Sciatic nerve (tissue), 2 donors: ENCODE measurements at regions not wholly inside any gene's neighbourhood (a gene's known extent, or its start where the extent isn't known, plus 50 kb on each side); places are given as distances from the start of the nearest gene placed in this dataset.

ENCODE experiments used
- ATAC-seq: fragments of 200-7000 bp; cut with Tn5 transposase; one replicate; pipeline ENCODE4 v1.9.1; 2020; ENCODE audit warnings: mild to moderate bottlenecking, moderate library complexity
- DNase-seq: peaks from one replicate; pipeline ENCODE4 v3.0.0-alpha.2; 2020; ENCODE audit warnings: low spot score
- intact Hi-C: fragments of 100-400 bp; cut with DNase I; formaldehyde crosslinking; loops from one replicate; pipeline ENCODE4 v1.14.2; 2022
- donor health status: DM: no; HTN: no; CAD: no.
- donor health status: DM: no; HTN: no; CAD: no.

DNA sequence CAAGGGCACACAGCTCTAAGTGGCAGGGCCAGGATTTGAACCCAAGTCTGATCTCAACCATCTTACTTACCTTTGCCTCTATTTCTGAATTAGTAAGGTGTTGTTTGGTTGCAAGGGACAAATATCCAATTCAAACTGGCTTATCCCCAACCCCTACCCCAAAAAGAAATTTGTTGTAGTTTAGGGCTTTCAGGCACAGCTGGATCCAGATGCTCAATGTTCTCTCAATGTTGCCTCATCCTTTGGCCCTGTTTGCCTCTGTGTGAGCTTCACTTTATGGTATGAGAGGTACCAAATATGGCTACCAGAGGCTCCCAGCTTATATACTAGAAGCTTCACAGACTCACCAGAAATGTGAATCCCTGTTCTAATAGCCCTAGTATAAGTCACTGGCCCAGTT, 499.9 kb downstream of the SHQ1 start:
- no peak for ATAC-seq
- intact Hi-C loops, result no loop called here
- no peak for DNase-seq

DNA sequence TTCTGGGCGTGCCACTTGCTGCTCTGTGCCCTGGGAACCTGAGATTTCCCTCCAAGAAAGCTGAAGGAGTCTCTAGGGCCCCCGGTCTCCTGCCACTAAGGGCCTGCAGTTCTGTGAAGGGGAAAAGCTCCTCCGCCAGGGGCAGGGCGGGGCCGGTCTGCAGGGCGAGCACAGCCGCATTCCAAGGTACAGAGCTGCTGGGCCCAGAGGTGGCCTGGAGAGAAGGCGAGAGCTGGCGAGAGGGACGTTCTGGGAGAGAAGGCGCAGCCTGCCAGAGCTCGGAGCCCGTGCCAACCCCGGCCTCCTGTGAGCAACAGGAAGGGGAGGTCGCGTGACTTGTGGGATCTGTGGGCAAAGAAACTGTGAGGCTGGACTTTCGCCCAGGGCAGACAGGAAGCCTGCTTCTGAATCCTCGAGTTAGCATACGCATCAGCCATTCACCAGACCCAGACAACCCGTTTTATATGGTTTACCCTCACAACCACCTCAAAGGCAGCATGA, 500.4 kb downstream of the SHQ1 start:
- peak; percentile 56 for ATAC-seq
- DNase-seq, result peak; percentile 78
- intact Hi-C loops, result no loop called here

DNA sequence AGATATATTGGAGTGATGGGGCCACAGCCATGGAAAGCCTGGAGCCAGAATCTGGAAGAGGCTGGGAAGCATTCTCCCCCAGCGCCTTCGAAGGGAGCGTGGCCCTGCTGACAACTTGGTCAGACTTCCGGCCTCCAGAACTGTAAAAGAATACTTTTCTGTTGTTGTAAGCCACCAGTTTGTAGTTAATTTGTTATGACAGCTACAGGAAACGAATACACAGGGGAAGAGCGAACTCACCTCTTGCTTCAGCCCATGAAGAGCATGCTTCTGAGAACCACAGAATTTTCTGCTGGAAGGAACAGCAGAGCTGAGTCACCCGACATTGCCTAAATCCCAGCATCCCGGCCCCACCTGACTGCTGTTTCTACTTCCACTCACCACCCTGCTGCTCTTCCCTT, 501.7 kb downstream of the SHQ1 start:
- intact Hi-C loops, result no loop called here
- no peak for DNase-seq
- peak; percentile 89 for ATAC-seq

DNA sequence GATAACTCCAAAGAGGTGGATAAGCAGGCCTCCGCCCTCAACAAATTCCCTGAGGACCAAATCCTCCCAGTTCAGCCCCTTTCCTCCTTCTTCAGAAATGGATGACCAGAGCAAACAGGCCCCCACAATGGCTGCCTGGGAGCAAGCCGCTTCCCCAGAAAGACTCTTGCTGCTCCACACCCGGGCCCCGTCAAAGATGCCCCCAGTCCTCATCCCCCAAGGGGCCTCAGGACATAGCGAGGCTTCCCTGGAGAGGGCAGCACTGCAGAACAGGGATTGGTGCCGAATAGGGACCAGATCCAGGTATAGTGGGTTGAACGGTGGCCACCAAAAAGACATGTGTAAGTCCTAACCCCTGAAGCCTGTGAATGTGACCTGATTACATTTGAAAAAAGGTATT, 502.3 kb downstream of the SHQ1 start:
- ATAC-seq (no peak), DNase-seq (no peak)

DNA sequence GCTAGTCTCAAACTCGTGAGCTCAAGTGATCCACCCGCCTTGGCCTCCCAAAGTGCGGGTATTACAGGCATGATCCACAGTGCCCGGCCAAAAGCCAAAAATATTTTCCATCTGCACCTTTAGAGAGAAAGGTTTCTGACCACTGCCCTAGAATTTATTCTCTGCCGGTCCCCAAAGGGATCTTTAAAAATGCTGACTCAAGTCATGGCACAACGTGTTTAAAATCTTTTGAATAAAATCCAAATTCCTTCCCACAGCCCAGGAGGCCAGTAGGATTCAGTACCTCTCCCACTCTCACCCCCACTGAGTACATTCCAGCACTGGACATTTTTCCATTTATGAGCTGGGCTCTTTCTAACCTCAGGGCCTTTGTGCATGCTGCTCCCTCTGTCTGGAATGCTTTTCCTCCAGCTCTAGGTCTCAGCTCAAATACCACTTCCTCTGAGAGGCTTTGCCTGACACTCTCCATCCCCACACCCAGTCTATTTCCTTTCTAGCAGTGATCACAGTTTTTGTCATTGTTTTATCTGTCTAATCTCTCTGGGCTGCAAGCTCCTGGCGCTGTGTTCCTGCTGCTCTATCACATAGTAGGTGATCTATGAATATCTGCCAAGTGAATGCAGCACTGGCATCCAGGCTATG, 502.9 kb downstream of the SHQ1 start:
- ATAC-seq (no peak), DNase-seq (no peak)
- intact Hi-C loops, result no loop called here

More for the DNA sequence above, 502.3 kb downstream of the SHQ1 start:
- intact Hi-C loops, result no loop called here

DNA sequence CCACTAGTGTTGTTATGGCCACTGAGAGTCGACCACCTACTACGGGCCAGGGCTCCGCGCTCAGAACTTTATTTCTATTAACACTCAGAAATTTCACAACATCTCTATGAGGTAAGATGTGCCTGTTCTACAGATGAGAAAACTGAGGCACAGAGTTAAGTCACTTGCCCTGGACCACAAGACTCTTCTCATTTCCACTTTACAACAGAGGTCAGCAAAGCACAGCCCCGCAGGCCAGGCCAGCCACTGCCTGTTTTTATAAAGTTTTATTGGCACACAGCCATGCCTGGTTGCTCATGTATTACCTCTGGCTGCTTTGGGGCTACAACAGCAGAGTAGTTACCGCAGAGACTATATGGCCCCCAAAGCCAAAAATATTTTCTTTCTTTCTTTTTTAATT, 503.6 kb downstream of the SHQ1 start:
- DNase-seq, result no peak

DNA sequence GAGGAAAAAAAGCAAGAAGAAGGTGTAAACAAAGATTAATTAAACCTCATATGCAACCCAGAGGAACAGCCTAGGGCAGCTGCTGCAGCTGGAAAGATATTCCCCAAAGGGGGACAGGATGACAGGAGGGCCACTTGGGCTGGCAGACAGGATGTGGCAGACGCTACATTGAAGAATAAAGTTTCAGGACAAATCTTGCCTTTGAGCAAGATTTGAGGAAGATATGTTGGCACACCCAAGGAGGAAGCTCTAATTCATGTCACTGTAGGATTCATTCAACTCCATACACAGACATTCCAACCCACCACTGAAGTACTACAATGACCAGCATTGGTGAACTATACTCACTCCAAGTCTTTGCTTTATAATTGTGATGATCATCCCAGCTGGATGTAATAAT, 504.0 kb downstream of the SHQ1 start:
- intact Hi-C loops, result no loop called here
- no peak for ATAC-seq
- no peak for DNase-seq

More for the DNA sequence above, 503.6 kb downstream of the SHQ1 start:
- intact Hi-C loops, result no loop called here
- no peak for ATAC-seq

DNA sequence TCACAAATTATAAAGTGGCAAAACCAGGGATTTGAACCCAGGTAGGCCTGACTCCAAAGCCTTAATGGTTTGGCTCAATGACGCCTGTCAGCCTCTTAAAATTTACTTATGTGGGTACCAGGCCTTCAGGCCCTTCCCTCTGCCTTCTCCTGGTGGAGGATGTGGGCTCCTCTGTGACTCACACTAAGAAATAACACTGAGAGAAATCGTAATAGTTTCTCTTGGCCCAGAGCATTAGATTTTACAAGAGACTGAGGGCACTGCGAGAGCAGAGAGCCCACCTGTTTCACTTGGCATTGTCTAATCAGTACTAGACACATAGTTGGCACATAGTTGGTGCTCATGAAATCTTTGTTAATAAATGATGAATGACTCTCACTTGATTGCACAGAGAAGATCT, 505.2 kb downstream of the SHQ1 start:
- no peak for DNase-seq
- intact Hi-C loops, result no loop called here
- no peak for ATAC-seq

DNA sequence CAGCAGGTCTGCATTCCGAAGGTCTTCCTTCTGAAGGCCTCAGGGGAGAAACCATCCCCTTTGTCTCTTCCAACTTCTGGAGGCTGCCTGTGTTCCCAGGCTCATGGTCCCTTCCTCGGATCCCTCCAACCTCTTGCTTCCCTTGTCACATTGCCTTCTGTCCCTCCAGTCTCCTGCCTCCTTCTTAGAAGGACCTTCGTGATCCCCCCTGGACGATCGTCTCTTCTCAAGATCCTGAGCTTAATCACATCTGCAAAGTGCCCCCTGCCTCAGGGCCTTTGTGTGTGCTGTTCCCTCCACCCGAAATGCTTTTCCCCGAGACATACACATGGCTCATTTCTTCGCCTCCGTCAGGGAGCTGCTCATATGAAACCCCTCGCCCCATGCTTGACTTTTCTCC, 505.8 kb downstream of the SHQ1 start:
- intact Hi-C loops, result no loop called here
- ATAC-seq (no peak), DNase-seq (no peak)

DNA sequence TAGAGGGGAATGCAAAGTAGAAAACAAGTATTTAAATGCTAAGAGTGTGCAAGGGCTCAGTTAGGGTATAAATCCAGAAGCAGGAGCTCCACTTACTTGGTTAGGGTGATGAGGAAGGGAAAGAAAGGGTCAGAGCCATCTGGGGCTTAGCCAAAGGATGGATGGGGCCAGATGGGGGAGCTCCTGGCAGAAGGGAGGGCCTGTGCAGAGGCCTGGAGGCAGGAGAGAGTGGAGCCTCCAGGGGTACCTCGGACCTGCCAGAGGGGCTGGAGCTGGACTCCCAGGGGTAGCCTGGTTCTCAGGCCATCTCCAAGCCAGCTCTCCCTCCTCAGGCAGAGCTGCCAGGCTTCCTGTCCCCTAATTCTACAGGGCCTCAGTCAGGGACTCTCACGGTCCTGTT, 506.3 kb downstream of the SHQ1 start:
- intact Hi-C loops, result no loop called here
- ATAC-seq (no peak), DNase-seq (no peak)

DNA sequence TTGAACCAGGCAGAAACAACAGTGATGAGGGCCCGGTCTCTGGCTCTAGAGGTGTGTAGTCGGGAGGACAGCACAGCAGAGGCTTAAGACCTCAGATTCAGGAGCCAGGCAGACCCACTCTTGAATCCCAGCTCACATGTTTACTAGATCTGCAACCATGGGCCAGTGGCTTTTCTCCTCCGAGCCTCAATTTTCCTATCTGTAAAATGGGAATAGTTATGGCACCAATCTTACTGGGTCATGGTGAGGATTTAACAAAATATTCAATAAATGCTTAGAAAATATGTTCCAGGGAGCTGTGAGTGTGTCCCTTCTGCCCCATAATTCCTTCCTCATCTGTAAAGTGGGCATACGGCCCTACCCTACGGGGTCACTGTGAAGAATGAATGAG, 506.9 kb downstream of the SHQ1 start:
- ATAC-seq, result no peak
- intact Hi-C loops, result no loop called here
- DNase-seq, result no peak

DNA sequence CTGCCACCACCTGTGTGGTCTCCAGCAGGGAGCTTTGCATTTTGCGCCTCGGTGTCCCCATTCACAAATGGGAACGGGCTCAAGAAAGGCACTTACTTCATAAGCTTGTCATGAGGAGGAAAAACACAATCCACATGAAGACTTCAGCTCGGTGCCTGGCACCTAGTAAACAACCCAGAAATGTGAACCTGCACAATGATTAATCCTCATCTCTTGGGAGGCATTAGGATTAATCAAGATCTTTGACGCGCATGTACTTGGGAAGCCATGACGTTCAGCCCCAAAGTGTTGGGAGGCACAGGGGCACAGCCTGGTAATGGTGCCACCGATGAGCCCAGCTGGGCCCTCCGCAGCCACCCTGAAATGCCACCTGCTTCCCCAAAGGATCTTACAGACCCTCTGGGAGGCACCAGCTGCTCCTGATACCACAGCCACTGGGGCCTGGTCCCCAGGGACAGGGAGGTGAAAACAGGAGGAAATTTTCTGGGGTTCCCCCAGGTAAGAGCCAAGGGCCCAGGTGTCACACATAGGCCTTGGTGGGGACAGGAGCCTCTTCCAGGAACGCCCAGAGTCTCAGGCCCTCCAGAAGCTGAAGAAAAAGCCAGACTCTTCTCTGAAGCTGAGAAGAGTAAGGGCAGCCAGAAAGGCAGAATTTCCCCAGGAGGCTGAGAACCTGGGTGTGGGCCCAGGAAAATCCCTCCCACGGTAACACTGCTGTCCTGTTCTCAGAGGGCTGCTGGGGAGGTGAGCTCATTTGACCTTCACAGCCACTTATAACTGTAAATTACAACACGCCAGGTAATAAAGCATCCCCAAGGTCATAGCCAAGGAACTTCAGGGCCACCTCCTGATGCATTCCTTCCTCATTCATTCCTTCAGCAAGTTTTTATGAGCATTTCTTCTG, 507.5 kb downstream of the SHQ1 start:
- no peak for ATAC-seq
- intact Hi-C loops, result no loop called here
- no peak for DNase-seq

DNA sequence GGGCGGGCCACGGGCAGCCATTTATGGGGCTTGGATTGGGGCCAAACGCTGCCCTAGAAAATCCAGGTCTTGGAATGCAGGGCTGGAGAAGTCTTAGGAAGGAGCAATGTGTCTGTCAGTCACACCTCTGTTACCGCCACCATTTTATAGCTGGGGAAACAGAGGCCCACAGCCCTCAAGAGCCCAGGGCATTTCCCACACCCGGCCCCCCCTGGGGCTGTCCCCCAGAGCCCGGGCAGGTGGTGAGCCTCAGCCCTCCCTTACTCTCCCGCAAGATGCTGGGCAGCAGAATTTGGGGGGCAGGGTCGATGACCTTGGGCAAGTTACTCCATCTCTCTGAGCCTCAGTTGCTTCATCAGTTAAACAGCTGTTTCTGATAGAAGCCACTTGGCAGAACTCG, 508.2 kb downstream of the SHQ1 start:
- intact Hi-C loops, result no loop called here
- ATAC-seq (no peak), DNase-seq (no peak)

DNA sequence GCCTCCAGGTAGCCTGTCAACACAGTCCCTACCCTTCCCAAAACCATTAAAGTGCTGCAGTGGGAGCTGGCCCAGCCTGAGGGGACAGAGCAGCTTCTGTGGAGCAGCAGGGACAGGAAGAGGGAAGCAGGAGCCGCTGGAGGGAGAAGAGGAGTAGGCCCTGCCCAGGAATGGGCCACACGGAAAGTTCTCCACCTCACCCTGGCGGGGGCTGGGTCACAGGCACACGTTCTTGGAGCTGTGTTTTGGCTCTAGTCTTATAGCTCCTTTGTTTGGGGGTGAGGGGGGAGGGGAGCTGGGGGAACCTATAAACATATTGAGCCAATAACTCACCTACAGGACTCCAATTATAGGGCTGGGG, 508.6 kb downstream of the SHQ1 start:
- DNase-seq (no peak), ATAC-seq (no peak)
- intact Hi-C loops, result no loop called here

DNA sequence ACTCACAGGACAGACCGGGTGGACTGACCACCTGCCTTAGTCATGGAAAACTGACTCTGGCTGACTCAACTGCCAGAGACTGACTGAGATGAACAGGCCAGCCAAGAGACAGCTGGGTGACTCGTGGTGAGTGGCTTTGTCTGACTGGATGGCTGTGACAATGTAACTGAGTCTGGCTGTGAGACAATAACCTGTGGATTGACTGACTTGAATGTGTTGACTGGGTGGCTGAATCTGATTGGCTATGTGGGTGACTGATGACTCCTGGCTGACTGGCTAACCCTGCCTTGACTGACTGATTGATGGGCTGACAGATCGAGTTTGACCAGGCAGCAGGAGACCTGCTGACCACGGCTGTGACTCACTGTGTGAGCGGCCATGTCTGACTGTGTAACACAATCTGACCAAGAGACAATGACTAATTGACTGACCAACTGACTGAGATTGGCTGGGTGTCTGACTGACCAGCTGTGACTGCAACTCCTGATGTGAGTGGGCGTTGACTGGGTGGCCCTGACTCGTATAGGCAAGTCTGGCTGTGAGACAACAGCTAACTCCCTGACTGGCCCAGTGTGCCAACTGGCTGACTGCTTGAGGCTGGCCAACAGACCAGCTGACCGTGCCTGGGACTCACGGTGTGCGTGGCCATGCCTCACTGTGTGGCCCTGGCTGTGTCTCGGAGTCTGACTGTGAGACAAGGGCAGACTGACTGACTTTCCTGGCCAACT, 509.1 kb downstream of the SHQ1 start:
- DNase-seq (no peak), ATAC-seq (no peak)
- intact Hi-C loops, result no loop called here

DNA sequence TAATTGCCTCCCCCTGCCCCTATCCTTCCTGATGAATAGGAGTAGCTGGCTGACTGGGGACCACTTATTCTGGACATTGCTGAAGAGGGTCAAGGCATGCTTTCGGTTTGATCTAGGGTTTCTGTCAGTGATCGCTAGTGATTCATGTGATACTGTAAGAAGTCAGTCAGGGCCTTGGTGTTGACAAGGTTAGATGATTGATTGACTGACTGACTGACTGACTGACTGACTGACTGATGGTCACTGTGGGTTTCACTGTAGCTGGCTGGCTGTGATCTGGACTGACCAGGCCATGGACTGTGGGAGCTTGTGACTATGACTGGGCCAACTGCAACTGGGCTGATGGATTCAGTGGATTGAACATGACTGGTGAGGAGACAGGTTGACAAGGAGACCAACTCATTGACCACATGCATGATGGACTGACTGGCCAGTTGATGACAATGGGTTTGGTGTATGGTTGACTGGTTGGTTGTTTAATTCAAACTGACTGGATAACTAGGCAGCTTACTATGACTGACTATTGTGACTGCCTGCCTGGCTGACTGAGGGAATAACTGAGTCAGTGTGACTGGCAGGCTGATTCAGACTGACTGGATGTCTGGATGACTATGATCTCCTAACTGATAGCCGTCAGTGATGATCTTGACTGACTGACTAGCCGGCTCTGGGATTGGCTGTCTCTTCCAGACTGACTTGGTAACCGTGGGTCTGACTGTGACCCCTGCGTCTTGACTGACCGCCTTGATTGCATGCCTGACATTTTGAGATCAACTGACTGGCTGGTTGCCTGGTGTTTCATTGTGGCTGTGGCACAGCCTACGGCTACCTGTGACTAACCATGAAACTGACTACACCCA, 509.9 kb downstream of the SHQ1 start:
- DNase-seq (no peak), ATAC-seq (no peak)
- intact Hi-C loops, result no loop called here

DNA sequence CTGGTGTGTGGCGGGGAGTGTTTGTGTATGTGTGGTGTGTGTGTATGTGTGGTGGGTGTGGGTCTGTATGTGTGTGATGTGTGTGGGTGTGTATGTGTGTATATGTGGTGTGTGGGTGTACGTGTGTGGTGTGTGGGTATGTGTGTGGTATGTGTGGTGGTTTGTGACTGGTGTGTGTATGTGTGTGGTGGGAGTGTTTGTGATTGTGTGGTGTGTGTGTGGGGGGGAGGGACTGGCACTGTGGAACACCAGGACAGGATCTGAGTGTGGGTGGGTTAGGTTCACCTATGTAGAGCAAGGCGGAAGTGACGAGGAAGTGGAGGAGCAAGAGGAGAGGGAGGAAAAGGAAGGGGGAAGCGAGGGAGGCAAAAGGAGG, 510.8 kb downstream of the SHQ1 start:
- DNase-seq (no peak), ATAC-seq (no peak)
- intact Hi-C loops, result no loop called here

DNA sequence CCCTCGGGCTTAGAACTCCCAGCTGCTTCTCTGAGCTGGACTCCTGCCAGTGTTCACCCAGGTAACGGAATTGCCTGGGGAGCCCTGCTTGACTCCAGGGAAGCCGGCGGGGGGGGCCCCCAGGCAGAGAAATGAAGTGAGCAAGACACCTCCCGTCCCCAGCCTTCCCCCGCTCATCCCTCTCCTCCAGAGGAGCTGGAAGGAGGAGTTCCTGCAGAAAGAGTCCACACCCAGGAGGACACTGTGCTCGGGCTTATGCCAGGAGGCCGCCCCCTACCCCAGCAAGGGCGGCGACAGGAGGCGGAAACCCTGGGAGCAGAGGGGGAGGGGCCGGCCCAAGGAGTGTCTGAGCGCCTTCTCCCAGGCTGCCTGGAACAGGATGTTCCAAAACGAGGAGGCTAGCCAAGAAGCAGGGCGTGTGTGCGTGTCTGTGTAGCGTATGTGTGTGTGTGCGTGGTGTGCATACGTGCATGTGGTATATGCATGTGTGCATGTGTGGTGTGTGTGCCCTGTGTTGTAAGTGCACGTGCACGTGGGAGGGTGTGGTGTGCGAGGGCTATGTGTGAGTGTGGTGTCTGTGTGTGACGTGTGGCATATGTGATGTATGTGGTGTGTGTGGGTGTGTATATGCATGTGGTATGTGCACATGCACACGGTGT, 511.3 kb downstream of the SHQ1 start:
- peak; percentile 74 for DNase-seq
- ATAC-seq, result peak; percentile 93
- intact Hi-C loops, result no loop called here
